ENCODE measurements at regions not wholly inside any gene's neighbourhood (a gene's known extent, or its start where the extent isn't known, plus 50 kb on each side); places are given as distances from the start of the nearest gene placed in this dataset.
"Not testable (repeated sequence)": the region's sequence is repeated elsewhere in the genome, so short reads cannot be mapped to it uniquely, and the experiment has no call there.

DNA sequence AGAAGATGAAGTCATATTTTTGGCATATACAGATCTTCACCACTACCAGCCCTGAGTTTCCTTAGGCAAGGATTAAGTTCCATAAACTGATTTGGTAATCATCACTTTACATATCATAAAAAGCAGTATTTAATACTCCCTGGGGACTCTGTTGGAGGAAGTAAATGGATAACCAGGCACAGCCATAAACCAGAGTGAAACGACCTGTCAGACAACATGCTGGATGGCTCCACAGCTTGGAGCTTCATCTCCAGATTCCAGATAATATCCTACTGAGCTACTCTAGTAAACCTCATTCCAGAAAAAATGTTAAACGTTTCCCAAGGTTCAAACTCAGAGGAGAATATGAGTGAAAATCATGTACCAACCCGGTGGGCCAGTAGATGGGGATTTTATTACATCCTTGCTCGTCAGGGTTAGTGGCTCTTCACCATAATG, 109.2 kb downstream of the BASP1 start:
- H3K4me2 ChIP-seq, result no peak overlapping the region
- TF ChIP-seq Cebpa-rat (IDR thresholded peaks at IDR 0.05), result no peak
- no peak overlapping the region for H3K27ac ChIP-seq

DNA sequence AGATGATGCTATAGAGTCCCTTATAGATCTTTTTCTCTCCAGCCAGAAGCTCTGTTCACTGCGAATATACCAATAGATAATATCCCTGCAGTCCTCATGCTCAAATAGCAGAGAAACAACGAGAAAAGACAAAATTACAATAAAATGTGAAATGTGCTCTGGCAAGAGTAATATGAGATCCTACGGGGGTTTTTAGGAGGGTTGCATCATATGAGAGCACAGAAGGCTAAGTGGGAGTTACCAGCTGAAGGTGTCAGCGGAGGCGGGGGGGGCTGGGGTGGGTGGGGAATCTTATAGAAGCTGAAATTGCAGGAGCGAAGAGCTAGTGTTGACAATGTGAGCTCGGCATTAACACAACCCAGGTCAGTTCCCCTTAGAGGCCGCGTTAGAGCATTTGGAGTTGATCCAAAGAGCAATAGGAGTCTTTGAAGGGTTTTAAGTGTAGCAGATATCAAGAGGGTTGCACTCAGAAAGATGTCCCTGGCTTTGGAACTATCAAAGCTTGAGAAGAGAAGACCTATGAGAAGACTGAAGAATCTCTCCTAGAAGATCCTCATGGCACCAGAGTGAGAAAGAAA, 109.7 kb downstream of the BASP1 start:
- Histone ChIP-seq H3K27me3 (no peaks in the 10 kb centered on the region), H3K4me1 (no peaks in the 10 kb centered on the region), H4K20me1 (no peaks in the 10 kb centered on the region), H3K9me3 (replicated peaks in 1 of 11) (peaks cover 9 to 35% (median 22%) of the 10 kb centered on the region in 11 experiments; a peak in 18 of 22 replicates), H3K27ac (no peak overlapping the region), H3K4me3 (no peak overlapping the region), H3K9ac (no peak overlapping the region), H3K36me3 (no peaks in the 10 kb centered on the region), H3K4me2 (no peak overlapping the region)
- no peak for TF ChIP-seq Cebpa-rat (IDR thresholded peaks at IDR 0.05)

More for the DNA sequence above, 109.2 kb downstream of the BASP1 start:
- Histone ChIP-seq H3K27me3 (no peaks in the 10 kb centered on the region), H3K9ac (no peak overlapping the region), H3K4me3 (no peak overlapping the region), H3K4me1 (no peaks in the 10 kb centered on the region), H3K9me3 (replicated peaks in 1 of 11) (peaks cover 5 to 34% (median 22%) of the 10 kb centered on the region in 11 experiments; a peak in 17 of 22 replicates), H4K20me1 (no peaks in the 10 kb centered on the region), H3K36me3 (no peaks in the 10 kb centered on the region)

DNA sequence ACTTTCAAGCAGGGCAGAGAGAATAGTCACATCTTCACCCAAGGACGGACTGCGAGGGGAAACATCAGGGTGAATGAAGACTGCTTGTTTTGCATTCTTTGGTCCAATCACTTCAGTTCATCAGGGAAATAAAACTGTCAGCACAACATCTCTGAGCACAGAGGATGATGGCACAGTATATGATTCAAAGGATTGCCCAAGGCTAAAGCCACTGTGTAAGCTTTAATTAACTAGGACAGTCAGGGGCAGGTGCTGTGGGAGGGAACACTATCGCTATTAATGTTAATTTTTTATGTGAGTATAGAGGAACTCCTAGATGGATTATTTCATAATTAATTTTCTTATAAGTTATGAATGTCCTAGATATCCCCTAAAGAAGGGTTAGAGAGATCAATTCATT, 112.1 kb downstream of the BASP1 start:
- H3K4me1 ChIP-seq, result no peaks in the 10 kb centered on the region
- H3K9me3 ChIP-seq (replicated peaks in 1 of 11), result peaks cover 10 to 34% (median 26%) of the 10 kb centered on the region in 11 experiments
- no peak overlapping the region for H3K4me2 ChIP-seq
- H4K20me1 ChIP-seq, result no peaks in the 10 kb centered on the region
- H3K36me3 ChIP-seq, result no peaks in the 10 kb centered on the region
- no peak overlapping the region for H3K4me3 ChIP-seq
- TF ChIP-seq Cebpa-rat (IDR thresholded peaks at IDR 0.05), result no peak
- no peak overlapping the region for H3K27ac ChIP-seq
- no peak overlapping the region for H3K9ac ChIP-seq
- no peaks in the 10 kb centered on the region for H3K27me3 ChIP-seq

DNA sequence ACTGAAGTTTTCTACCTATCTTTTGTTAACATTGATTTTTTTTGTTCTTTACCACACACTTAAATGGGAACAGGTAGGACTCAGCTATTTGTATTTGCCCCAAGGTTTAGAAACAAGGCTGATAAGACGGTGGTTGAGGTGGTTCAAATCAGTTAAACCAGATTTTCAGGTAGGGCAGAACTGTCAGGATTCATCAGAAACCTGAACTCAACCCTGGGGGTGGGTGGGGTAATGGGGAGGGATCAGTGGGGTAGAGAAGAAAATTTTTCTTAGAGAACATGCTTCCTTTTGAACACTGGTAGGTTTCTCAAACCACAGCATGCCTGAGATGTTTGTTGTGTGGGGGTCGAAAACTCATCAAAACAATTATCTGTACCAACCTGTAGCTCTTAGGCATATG, 113.0 kb downstream of the BASP1 start:
- Histone ChIP-seq H3K4me3 (no peak overlapping the region), H3K27ac (no peak overlapping the region), H3K9me3 (replicated peaks in 1 of 11) (peaks cover 12 to 40% (median 29%) of the 10 kb centered on the region in 11 experiments), H3K4me2 (no peak overlapping the region), H3K27me3 (no peaks in the 10 kb centered on the region), H3K4me1 (no peaks in the 10 kb centered on the region), H3K9ac (no peak overlapping the region), H4K20me1 (no peaks in the 10 kb centered on the region), H3K36me3 (no peaks in the 10 kb centered on the region)
- no peak for TF ChIP-seq Cebpa-rat (IDR thresholded peaks at IDR 0.05)

DNA sequence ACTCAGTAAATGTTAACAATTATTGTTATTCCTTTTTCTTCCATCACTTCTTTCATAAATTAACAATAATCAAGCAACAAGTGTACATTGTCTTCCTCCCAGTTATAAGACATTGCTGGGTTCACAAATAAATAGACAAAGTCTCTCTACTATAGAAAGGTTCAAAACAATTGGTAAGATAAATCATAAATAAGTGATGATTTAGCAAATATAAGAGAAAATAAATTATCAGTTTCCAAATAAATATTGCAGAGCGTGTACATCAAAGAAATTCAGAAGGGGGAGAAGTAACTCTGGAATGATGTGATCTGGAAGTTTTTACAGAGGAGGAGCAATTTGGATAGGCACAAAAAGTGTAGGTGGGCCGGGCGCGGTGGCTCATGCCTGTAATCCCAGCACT, 114.2 kb downstream of the BASP1 start:
- TF ChIP-seq Cebpa-rat (IDR thresholded peaks at IDR 0.05), result no peak
- peaks cover 23 to 51% (median 38%) of the 10 kb centered on the region in 11 experiments for H3K9me3 ChIP-seq (replicated peaks in 1 of 11)
- H3K4me1 ChIP-seq, result no peaks in the 10 kb centered on the region
- H3K4me2 ChIP-seq, result no peak overlapping the region
- no peak overlapping the region for H3K27ac ChIP-seq
- no peak overlapping the region for H3K9ac ChIP-seq
- H4K20me1 ChIP-seq, result no peaks in the 10 kb centered on the region
- no peaks in the 10 kb centered on the region for H3K27me3 ChIP-seq
- no peak overlapping the region for H3K4me3 ChIP-seq
- no peaks in the 10 kb centered on the region for H3K36me3 ChIP-seq

DNA sequence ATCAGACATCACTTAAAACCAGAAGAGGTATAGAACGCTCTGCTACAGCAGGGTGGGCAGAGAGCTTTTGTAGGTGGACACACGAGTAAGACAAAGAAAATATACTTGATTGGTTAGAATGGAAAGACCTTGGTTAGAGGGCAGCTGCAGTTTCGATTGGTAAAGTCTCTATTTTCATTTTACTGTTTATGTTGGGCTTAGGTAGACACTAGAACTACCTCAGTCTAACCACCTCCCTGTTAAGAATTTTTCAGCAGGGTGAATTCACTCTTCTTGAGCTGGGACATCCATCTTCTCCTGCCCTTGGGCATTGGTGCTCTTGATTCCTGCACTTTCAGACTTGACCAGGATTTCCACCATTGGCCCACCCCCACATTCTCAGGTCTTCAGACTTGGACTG, 116.3 kb downstream of the BASP1 start:
- H3K4me1 ChIP-seq, result no peaks in the 10 kb centered on the region

DNA sequence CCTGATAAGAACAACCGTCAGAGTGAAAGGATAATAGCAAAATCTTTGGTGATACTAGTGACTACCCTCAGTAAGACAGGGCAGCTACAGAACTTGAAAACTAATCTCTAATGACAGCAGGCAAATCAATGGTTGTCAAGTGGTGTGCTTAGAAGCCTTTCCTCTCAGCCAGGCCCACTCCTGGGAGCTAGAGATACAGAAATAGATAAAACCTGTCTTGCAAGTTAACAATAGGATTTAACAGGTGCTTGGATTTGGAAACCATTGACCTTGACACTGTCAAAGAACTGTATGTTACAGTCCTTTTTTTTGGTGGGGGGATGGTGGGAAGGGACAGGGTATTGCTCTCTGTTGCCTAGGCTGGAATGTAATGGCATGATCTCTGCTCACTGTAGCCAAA, 118.6 kb downstream of the BASP1 start:
- H3K9ac ChIP-seq, result no peak overlapping the region
- no peaks in the 10 kb centered on the region for H4K20me1 ChIP-seq
- H3K36me3 ChIP-seq, result no peaks in the 10 kb centered on the region
- H3K27ac ChIP-seq, result no peak overlapping the region
- no peaks in the 10 kb centered on the region for H3K4me1 ChIP-seq
- H3K4me2 ChIP-seq, result no peak overlapping the region
- H3K9me3 ChIP-seq (replicated peaks in 1 of 11), result peaks cover 47 to 71% (median 57%) of the 10 kb centered on the region in 11 experiments
- H3K4me3 ChIP-seq, result no peak overlapping the region
- H3K27me3 ChIP-seq, result no peaks in the 10 kb centered on the region
- no peak for TF ChIP-seq Cebpa-rat (IDR thresholded peaks at IDR 0.05)

More for the DNA sequence above, 116.3 kb downstream of the BASP1 start:
- no peaks in the 10 kb centered on the region for H4K20me1 ChIP-seq
- TF ChIP-seq Cebpa-rat (IDR thresholded peaks at IDR 0.05), result no peak
- H3K36me3 ChIP-seq, result no peaks in the 10 kb centered on the region
- H3K27ac ChIP-seq, result no peak overlapping the region
- H3K9me3 ChIP-seq (replicated peaks in 1 of 11), result peaks cover 43 to 72% (median 58%) of the 10 kb centered on the region in 11 experiments
- no peaks in the 10 kb centered on the region for H3K27me3 ChIP-seq
- H3K4me3 ChIP-seq, result no peak overlapping the region
- no peak overlapping the region for H3K4me2 ChIP-seq
- H3K9ac ChIP-seq, result no peak overlapping the region

DNA sequence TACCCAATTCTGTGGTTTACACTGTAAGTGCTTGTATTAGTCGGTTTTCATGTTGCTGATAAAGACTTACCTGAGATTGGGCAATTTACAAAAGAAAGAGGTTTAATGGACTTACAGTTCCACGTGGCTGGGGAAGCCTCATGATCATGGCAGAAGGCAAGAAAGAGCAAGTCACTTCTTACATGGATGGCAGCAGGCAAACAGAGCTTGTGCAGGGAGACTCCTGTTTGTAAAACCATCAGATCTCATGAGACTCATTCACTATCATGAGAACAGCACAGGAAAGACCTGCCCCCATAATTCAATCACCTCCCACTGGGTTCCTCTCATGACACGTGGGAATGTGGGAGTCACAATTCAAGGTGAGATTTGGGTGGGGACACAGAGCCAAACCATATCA, 119.3 kb downstream of the BASP1 start:
- not testable (repeated sequence) for H3K9ac ChIP-seq

DNA sequence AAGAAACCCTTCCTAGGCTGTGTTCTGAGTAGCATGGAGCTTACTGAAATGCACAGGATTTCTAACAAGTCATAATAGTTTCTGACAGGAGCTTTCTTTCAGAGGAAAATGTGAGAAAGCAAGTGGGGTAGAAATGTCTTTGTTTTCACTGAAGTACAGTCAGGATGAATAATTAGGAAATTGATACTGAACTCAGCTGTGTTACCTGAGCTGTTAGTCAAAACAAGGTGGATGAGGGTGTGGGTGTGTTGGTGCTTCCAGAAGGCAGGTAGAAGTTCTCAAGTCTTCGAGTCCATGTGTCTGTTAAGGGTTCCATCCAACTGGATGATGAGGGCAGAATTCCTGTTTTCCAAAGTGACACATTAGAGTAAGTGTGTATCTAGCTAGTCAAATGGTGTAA, 122.4 kb downstream of the BASP1 start:
- H3K27me3 ChIP-seq, result no peaks in the 10 kb centered on the region
- no peak overlapping the region for H3K27ac ChIP-seq
- H3K9me3 ChIP-seq (replicated peaks in 1 of 11), result peaks cover 29 to 40% (median 35%) of the 10 kb centered on the region in 11 experiments
- no peaks in the 10 kb centered on the region for H4K20me1 ChIP-seq
- H3K4me1 ChIP-seq, result peaks cover 6 to 17% (median 11%) of the 10 kb centered on the region in 10 experiments; a peak in 18 of 20 replicates
- no peak overlapping the region for H3K4me3 ChIP-seq
- no peak overlapping the region for H3K4me2 ChIP-seq
- no peak overlapping the region for H3K9ac ChIP-seq
- no peaks in the 10 kb centered on the region for H3K36me3 ChIP-seq
- no peak for TF ChIP-seq Cebpa-rat (IDR thresholded peaks at IDR 0.05)

More for the DNA sequence above, 119.3 kb downstream of the BASP1 start:
- not testable (repeated sequence) for H3K4me1 ChIP-seq, H3K4me2 ChIP-seq, H3K27me3 ChIP-seq, H4K20me1 ChIP-seq, H3K36me3 ChIP-seq, H3K4me3 ChIP-seq, H3K27ac ChIP-seq
- H3K9me3 ChIP-seq (replicated peaks in 1 of 11), result peaks cover 47 to 65% (median 52%) of the 10 kb centered on the region in 11 experiments

DNA sequence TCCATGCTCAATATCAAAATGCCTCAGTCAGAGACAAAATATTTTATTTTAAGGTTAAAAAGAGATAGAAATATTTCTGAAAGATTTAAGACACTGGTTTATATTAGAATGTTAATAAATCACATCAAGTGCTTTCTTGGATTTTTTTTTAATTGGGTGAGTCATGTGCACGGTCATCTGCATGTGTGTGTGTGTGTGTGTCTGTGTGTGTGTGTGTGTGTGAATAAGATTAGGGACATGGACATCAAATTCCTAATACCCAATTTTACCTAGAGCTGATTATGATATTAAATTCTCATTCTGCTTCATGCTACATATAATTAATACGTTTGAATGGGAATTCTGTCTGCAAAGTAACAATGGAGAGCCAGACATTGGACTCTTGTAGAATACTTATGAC, 122.9 kb downstream of the BASP1 start:
- H3K9me3 ChIP-seq (replicated peaks in 1 of 11), result peaks cover 29 to 38% (median 33%) of the 10 kb centered on the region in 11 experiments
- no peak overlapping the region for H3K4me2 ChIP-seq
- H3K27me3 ChIP-seq, result no peaks in the 10 kb centered on the region
- H3K4me1 ChIP-seq, result peaks cover 6 to 17% (median 11%) of the 10 kb centered on the region in 10 experiments; a peak in 18 of 20 replicates
- no peak overlapping the region for H3K27ac ChIP-seq
- H3K4me3 ChIP-seq, result no peak overlapping the region
- no peaks in the 10 kb centered on the region for H3K36me3 ChIP-seq
- H4K20me1 ChIP-seq, result no peaks in the 10 kb centered on the region
- no peak for TF ChIP-seq Cebpa-rat (IDR thresholded peaks at IDR 0.05)
- H3K9ac ChIP-seq, result no peak overlapping the region
